GM12891 (cell line): ENCODE measurements at regions not wholly inside any gene's neighbourhood (a gene's known extent, or its start where the extent isn't known, plus 50 kb on each side); places are given as distances from the start of the nearest gene placed in this dataset.
A peak's percentile ranks its signal among the peaks of the same experiment; 100 is the strongest.

Experiments
- DNase-seq: peaks from one replicate; pipeline ENCODE4 v3.0.0; 2011; ENCODE audit warnings: low spot score; ENCODE audit not compliant: insufficient read length
- FAIRE-seq: peaks from 2 replicates; lab custom pipeline; 2011; peaks lifted over from hg19 to GRCh38; lab: Jason Lieb, UNC
- PAX5 ChIP-seq: IDR thresholded peaks from 2 replicates; pipeline ENCODE4 v1.6.1; 2011; ENCODE audit warnings: low read length, moderate library complexity, mild to moderate bottlenecking; ENCODE audit not compliant: insufficient read depth, severe bottlenecking
- POLR2A ChIP-seq: IDR thresholded peaks from 2 replicates; pipeline ENCODE4 v1.6.1; 2011; ENCODE audit warnings: low read depth, low read length, control low read depth
- POLR2AphosphoS5 ChIP-seq: IDR thresholded peaks from 2 replicates; pipeline ENCODE4 v1.6.1; 2011; ENCODE audit warnings: low read depth, low read length, control low read depth
- POU2F2 ChIP-seq: IDR thresholded peaks from 2 replicates; pipeline ENCODE4 v1.6.1; 2011; ENCODE audit warnings: low read depth, mild to moderate bottlenecking, control low read depth, low read length, moderate library complexity
- SPI1 ChIP-seq: IDR thresholded peaks from 2 replicates; pipeline ENCODE4 v1.6.1; 2011; ENCODE audit warnings: low read depth, low read length, control low read depth
- TAF1 ChIP-seq: IDR thresholded peaks from 2 replicates; pipeline ENCODE4 v1.6.1; 2011; ENCODE audit warnings: low read depth, low read length, control low read depth

GRCh38 chr4:4687935-4688727 lies 146.3 kb upstream of the STX18 start:
- FAIRE-seq (no peak), DNase-seq (no peak)
- TF ChIP-seq TAF1 = no peak
- TF ChIP-seq POU2F2 = no peak
- no peak for TF ChIP-seq SPI1
- TF ChIP-seq POLR2A = no peak
- no peak for TF ChIP-seq POLR2AphosphoS5
- TF ChIP-seq PAX5 = no peak

DNA sequence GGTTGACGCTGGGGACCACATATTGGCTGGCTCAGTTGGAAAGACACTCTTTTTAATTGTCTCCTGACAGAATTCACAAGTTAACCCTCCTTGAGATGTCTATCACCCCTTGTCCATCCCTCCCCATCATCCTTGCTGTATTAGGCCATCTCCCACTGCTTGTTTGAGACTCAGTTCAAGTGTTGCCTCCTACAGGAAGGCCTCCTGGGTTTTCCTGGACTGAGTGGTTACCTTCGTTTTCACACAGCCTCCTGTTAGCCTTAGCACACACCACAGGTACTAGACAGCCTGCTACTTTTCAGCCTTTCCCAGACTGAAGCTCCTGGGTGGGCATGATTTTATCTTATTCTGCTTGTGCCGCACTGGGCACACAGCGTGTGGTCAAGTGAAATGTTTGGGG lies 145.3 kb upstream of the STX18 start:
- FAIRE-seq (no peak), DNase-seq (no peak)
- TF ChIP-seq SPI1 (no peak), TAF1 (no peak), PAX5 (no peak), POLR2A (no peak), POU2F2 (no peak), POLR2AphosphoS5 (no peak)

DNA sequence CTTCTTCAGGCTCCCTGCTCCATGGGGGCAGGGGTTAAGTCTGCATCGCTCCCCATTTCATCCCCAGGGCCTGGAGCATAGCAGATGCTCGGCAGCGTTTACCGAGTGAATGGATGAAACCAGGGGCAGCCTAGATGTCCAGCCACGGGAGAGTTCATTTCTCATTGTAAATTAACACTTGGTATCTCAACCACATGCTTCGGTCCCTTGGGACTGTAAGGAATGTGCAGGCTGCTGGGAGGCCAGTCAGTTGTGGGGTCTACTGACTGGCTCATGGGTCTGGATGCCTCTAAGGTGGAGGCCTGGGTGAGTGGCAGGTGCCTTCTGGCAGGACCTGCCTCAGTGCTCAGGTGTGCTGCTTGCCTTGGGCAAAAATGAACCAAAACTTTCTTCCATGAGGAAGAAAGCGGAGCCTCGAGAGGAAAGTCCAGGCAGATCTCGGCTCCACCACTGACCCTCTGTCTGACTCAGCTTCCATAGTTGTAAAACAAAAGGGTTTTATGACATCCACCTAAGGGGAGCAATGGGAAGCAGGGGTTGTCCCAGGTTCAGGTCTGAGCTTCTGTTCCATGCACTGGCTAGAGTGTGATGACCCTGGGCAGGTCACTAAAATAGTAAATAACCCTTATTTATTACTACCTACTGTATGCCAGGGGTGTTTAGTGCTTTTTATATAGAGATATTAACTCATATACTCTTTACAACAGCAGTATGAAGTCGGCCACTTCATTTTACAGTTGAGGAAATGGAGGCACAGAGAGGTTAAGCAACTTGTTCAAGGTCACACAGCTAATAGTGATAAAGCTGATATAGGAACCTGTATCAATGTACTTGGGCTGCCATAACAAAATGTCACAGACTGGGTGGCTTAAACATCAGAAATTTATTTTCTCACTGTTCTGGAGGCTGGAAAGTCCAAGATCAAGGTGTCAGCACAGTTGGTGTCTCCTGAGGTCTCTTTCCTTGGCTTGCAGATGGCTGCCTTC lies 144.3 kb upstream of the STX18 start:
- TF ChIP-seq SPI1 (no peak), PAX5 (no peak), POLR2AphosphoS5 (no peak), POLR2A (no peak), TAF1 (no peak), POU2F2 (no peak)
- no peak for FAIRE-seq
- no peak for DNase-seq

DNA sequence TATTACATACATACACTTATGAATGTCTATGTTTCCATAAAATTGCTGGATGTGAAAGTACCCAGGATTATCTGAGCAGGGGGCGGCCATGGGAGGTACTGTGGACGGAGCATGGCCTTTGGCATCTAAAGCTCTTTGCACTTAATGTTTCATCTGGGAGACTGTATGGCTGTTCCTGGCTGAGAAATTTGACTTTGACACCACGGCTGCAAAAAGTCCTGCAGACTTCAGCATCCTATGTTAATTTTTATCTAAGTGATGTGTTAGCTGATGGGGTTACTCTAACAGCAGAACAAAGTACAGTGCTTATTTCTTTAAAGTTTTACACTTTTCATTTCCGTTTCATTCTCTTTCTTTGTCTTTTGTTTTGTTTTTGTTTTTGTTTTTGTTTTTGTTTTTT lies 139.8 kb upstream of the STX18 start:
- TF ChIP-seq PAX5 (no peak), POLR2A (no peak), SPI1 (no peak), POU2F2 (no peak), TAF1 (no peak), POLR2AphosphoS5 (no peak)
- no peak for FAIRE-seq
- no peak for DNase-seq

DNA sequence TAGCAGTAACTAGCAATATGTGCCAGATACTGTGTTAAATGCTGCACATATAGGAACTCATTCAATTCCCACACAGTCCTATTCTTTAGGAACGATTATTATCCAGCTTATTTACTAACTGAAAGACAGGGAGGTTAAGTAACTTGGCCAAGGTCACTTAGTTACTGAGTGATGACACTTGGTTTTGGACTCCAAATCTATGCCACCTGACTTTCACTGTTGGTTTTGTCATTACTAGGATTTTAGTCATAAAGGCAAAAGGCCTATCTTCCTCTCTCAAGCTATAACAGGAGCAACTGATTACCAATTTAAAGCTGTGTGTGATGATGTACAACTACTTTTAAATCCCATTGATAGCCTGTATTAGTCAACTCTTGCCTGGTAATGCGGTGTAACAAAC lies 138.9 kb upstream of the STX18 start:
- TF ChIP-seq SPI1 = no peak
- TF ChIP-seq POLR2AphosphoS5 = no peak
- no peak for TF ChIP-seq POU2F2
- no peak for TF ChIP-seq PAX5
- no peak for TF ChIP-seq TAF1
- TF ChIP-seq POLR2A = no peak
- FAIRE-seq = no peak
- no peak for DNase-seq

- no peak for FAIRE-seq
- DNase-seq = no peak
Measured at GRCh38 chr4:4680243-4680642, 138.4 kb upstream of the STX18 start.

DNA sequence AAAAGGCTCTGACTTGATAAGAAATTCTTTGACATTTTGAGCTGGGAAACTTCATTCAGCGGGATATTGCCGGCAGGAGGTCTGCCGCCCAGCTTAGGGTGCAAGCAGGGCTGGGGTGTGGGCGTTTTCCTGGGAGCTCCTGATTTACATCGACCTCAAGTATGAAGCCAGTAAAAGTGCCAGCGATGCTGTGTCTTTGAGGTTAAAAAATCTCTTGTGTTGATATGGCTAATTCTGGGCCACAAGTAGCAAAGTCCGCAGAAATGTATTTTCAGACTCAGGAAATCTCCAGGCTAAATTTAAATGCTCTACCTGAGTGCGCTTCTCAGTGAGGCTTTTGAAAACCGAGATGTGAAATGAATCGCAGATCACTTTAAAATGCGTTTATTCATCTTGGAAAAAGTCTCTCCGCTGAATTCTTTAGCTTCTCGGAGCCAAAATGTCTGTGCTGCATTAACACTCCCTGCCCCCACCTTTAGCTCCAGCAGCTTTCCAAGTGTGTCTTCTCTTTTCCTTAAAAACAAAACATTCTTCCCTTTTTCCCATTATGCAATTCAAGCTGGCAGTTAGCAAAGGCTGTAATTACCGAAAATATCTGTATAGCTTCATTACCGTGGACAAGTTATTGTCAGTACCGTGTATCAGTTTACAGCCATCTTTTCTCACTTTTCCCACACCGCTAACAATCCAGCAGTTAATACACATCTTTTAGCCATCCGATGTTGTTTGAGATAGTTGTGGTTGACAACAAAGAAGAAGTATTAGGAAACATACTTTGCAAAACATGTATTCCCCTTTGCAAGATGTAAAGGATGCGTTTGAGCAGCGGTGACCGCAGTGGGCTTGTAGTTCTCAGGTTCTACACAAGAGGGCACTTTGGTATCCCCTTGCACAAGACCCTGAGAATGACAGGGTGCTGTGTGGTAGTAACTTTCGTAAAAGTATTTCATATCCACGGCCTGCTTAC lies 136.0 kb upstream of the STX18 start:
- FAIRE-seq (peak; percentile 66), DNase-seq (no peak)
- TF ChIP-seq SPI1 (no peak), POU2F2 (no peak), TAF1 (no peak), PAX5 (no peak), POLR2AphosphoS5 (no peak), POLR2A (no peak)

More at GRCh38 chr4:4680243-4680642, 138.4 kb upstream of the STX18 start:
- TF ChIP-seq POU2F2 (no peak), POLR2AphosphoS5 (no peak), POLR2A (no peak), SPI1 (no peak), PAX5 (no peak), TAF1 (no peak)

GRCh38 chr4:4675641-4676040 lies 133.8 kb upstream of the STX18 start:
- TF ChIP-seq TAF1 (no peak), POLR2AphosphoS5 (no peak), POU2F2 (no peak), PAX5 (no peak), SPI1 (no peak), POLR2A (no peak)
- FAIRE-seq = no peak
- DNase-seq = no peak
